K562 (cell line): ENCODE measurements at regions not wholly inside any gene's neighbourhood (a gene's known extent, or its start where the extent isn't known, plus 50 kb on each side); places are given as distances from the start of the nearest gene placed in this dataset.

Experiments
- ATAC-seq: fragments of 200-7000 bp; cut with Tn5 transposase; 3 replicates; pipeline ENCODE4 v1.9.1; 2020; ENCODE audit warnings: moderate library complexity
- BruUV-seq: library from RNA; stranded (reverse); fragments of 400-500 nt; replicated peaks from 2 replicates; lab custom pipeline; 2021; lab: Mats Ljungman, UMichigan
- CTCF ChIA-PET: fragments of 300-600 bp; formaldehyde crosslinking; extraction: SDS; loops from one replicate; lab custom pipeline; 2021; ENCODE audit warnings: low intra/inter-chr PET ratio; lab: Yijun Ruan, JAX
- POLR2A ChIA-PET: fragments of 300-600, 350-650 bp; sonication (Branson Sonifier 250); formaldehyde crosslinking; extraction: SDS; loops from one replicate; lab custom pipeline; 2021; ENCODE audit warnings: antibody characterized with exemption, inconsistent platforms; lab: Yijun Ruan, JAX
- DNase-seq, 4 experiments: peaks; one replicate each; pipeline versions ENCODE4 v3.0.0 to v3.0.0-alpha.2; 2011 to 2018; ENCODE audit warnings: low spot score in 3 of 4, mixed read lengths in 3 of 4; ENCODE audit errors: extremely low read depth in 1 of 4
- FAIRE-seq: peaks from 2 replicates; lab custom pipeline; 2011; peaks lifted over from hg19 to GRCh38; lab: Jason Lieb, UNC
- H2AFZ ChIP-seq: 2 replicates; pipeline ENCODE4 v1.6.0; 2011; ENCODE audit warnings: low read depth, low read length, control low read depth, inconsistent platforms
- H3K27ac ChIP-seq: fragments of 200-600 bp; 3 replicates; pipeline ENCODE4 v1.8.0; 2011; ENCODE audit warnings: low read depth, mild to moderate bottlenecking, control low read depth, inconsistent platforms, low read length, moderate library complexity, mixed read lengths; ENCODE audit errors: extremely low read depth
- H3K27me3 ChIP-seq, 2 experiments: fragments of 300-600 bp in 1 of 2; 2 replicates in 1 of 2; 3 replicates in 1 of 2; pipeline versions ENCODE4 v1.6.0 to v1.8.0; 2011; ENCODE audit warnings: inconsistent platforms in 2 of 2, low read length in 2 of 2, mild to moderate bottlenecking in 1 of 2, mixed read lengths in 1 of 2, moderate library complexity in 1 of 2; ENCODE audit not compliant: control insufficient read depth in 2 of 2, insufficient read depth in 2 of 2
- H3K36me3 ChIP-seq: fragments of 300-600 bp; 3 replicates; pipeline ENCODE4 v1.8.0; 2011; ENCODE audit warnings: mild to moderate bottlenecking, low read length, inconsistent platforms; ENCODE audit not compliant: control insufficient read depth, insufficient read depth
- H3K4me1 ChIP-seq, 2 experiments: fragments of 200-600 bp in 1 of 2; replicated peaks in 1 of 2; 2 replicates in 1 of 2; 3 replicates in 1 of 2; pipeline versions ENCODE4 v1.5.1 to v1.8.0; 2011; ENCODE audit warnings: inconsistent platforms in 2 of 2, low read length in 2 of 2, mild to moderate bottlenecking in 1 of 2, mixed read lengths in 1 of 2, moderate library complexity in 1 of 2; ENCODE audit not compliant: control insufficient read depth in 2 of 2, insufficient read depth in 2 of 2
- H3K4me2 ChIP-seq: 2 replicates; pipeline ENCODE4 v1.6.1; 2011; ENCODE audit warnings: low read length, control low read depth, inconsistent platforms, mixed read lengths; ENCODE audit not compliant: insufficient read depth
- H3K4me3 ChIP-seq: fragments of 200-600 bp; sonication (generic), shearing (Covaris generic); 2 replicates; pipeline ENCODE4 v1.5.1; 2016; ENCODE audit warnings: control low read depth, inconsistent platforms
- H3K79me2 ChIP-seq: fragments of 200-600 bp; 3 replicates; pipeline ENCODE4 v1.8.0; 2011; ENCODE audit warnings: low read length, inconsistent platforms; ENCODE audit not compliant: control insufficient read depth, insufficient read depth
- H3K9ac ChIP-seq, 2 experiments: 2 replicates each; pipeline versions ENCODE4 v1.6.0 to v1.6.1; 2011; ENCODE audit warnings: low read depth in 2 of 2, low read length in 2 of 2, control low read depth in 1 of 2, inconsistent platforms in 1 of 2, mild to moderate bottlenecking in 1 of 2, mixed read lengths in 1 of 2; ENCODE audit not compliant: insufficient read depth in 1 of 2
- H3K9me1 ChIP-seq: one replicate; pipeline ENCODE4 v1.6.0; 2011; ENCODE audit warnings: inconsistent platforms, mild to moderate bottlenecking, low read length, moderate library complexity; ENCODE audit not compliant: control insufficient read depth, insufficient read depth
- H3K9me3 ChIP-seq: replicated peaks from 2 replicates; pipeline ENCODE4 v1.5.1; 2011; ENCODE audit warnings: low read depth, low read length, inconsistent platforms; ENCODE audit not compliant: control insufficient read depth, insufficient read depth
- H4K20me1 ChIP-seq: replicated peaks from 2 replicates; pipeline ENCODE4 v1.6.1; 2011; ENCODE audit warnings: low read length, inconsistent platforms, mixed read lengths; ENCODE audit not compliant: control insufficient read depth, insufficient read depth
- CBX1 ChIP-seq: sonication (generic); IDR thresholded peaks from 2 replicates; pipeline ENCODE4 v1.6.1; 2016; ENCODE audit warnings: antibody characterized with exemption, low read depth, mild to moderate bottlenecking
- CLOCK ChIP-seq: fragments of 250-450 bp; sonication (Bioruptor Pico); IDR thresholded peaks from 2 replicates; pipeline ENCODE4 v1.4.0; 2020; ENCODE audit warnings: mild to moderate bottlenecking, moderate library complexity, borderline replicate concordance
- CTCF ChIP-seq, 3 experiments: IDR thresholded peaks in 2 of 3; conservative IDR thresholded peaks in 1 of 3; 2 replicates each; pipeline ENCODE4 v1.5.1; 2011 to 2012; ENCODE audit warnings: low read length in 3 of 3, mild to moderate bottlenecking in 3 of 3, control low read depth in 2 of 3, improper control_type of control experiment in 1 of 3, inconsistent platforms in 1 of 3, low read depth in 1 of 3, mixed read lengths in 1 of 3, moderate library complexity in 1 of 3; ENCODE audit not compliant: insufficient read depth in 2 of 3
- EP300 ChIP-seq: IDR thresholded peaks from 2 replicates; pipeline ENCODE4 v1.6.1; 2012; ENCODE audit warnings: low read length, improper control_type of control experiment
- FUS ChIP-seq: fragments of 200-400 bp; formaldehyde crosslinking; optimal IDR thresholded peaks from 2 replicates; pipeline ENCODE3; 2017; ENCODE audit warnings: low read depth, low read length
- HNRNPK ChIP-seq: fragments of 200-400 bp; formaldehyde crosslinking; IDR thresholded peaks from one replicate; pipeline ENCODE4 v1.6.1; 2018; ENCODE audit warnings: mild to moderate bottlenecking, low read depth, low read length; ENCODE audit not compliant: poor library complexity, severe bottlenecking
- ILF3 ChIP-seq: fragments of 450-650 bp; IDR thresholded peaks from 2 replicates; pipeline ENCODE4 v1.6.1; 2018; ENCODE audit warnings: antibody characterized with exemption, mild to moderate bottlenecking, moderate library complexity, borderline replicate concordance
- KHSRP ChIP-seq: fragments of 450-650 bp; IDR thresholded peaks from 2 replicates; pipeline ENCODE4 v1.6.1; 2017
- LARP7 ChIP-seq: fragments of 450-650 bp; IDR thresholded peaks from 2 replicates; pipeline ENCODE4 v1.6.1; 2016
- NELFE ChIP-seq: IDR thresholded peaks from 2 replicates; pipeline ENCODE4 v1.6.1; 2011; ENCODE audit warnings: mild to moderate bottlenecking; ENCODE audit not compliant: insufficient read depth, insufficient read length
- POLR3A ChIP-seq: IDR thresholded peaks from 2 replicates; pipeline ENCODE4 v1.6.1; 2011; ENCODE audit warnings: borderline replicate concordance, mild to moderate bottlenecking, moderate library complexity; ENCODE audit not compliant: insufficient read length, insufficient read depth; ENCODE audit errors: extremely low read depth
- RFX7 ChIP-seq: fragments of 250-450 bp; sonication (Bioruptor Pico); IDR thresholded peaks from 2 replicates; pipeline ENCODE4 v1.5.1; 2021; ENCODE audit warnings: mild to moderate bottlenecking
- SMAD2 ChIP-seq: fragments of 150-350 bp; IDR thresholded peaks from 2 replicates; pipeline ENCODE4 v1.6.1; 2014; ENCODE audit warnings: low read depth, mild to moderate bottlenecking, low read length
- ZC3H8 ChIP-seq: fragments of 450-650 bp; IDR thresholded peaks from 2 replicates; pipeline ENCODE4 v1.6.1; 2017
- whole genome bisulfite sequencing: fragments of 100-300 bp; shearing (Covaris generic); methylation state at CpG from one replicate; pipeline ENCODE4 v1.1.6; 2016; ENCODE audit warnings: low coverage, mixed read lengths; ENCODE audit not compliant: insufficient coverage; ENCODE audit errors: missing lambda C conversion rate; 5-methylcytosine and 5-hydroxymethylcytosine counted together
- in situ Hi-C: fragments of 300-500 bp; cut with MboI; formaldehyde crosslinking; loops from 4 replicates; pipeline ENCODE4 v1.15.0; 2018; ENCODE audit warnings: inconsistent platforms, mixed read lengths
- intact Hi-C: fragments of 100-400 bp; cut with micrococcal nuclease; formaldehyde crosslinking; loops from 2 replicates; pipeline ENCODE4 v1.14.2; 2022
- TF ChIP-seq, protein P1 (sequence below): sonication (generic); formaldehyde crosslinking; IDR thresholded peaks from 2 replicates; pipeline ENCODE4 v1.8.1; 2023; ENCODE audit warnings: mild to moderate bottlenecking, missing genetic modification reagents
- TF ChIP-seq, protein P2 (sequence below): fragments of 250-450 bp; sonication (Bioruptor Pico); IDR thresholded peaks from 2 replicates; pipeline ENCODE4 v1.4.0; 2020; ENCODE audit warnings: borderline replicate concordance

GRCh38 chr12:59086126-59086525 is 165.8 kb upstream of the LRIG3 start:
- no peak overlapping the region for H3K9ac ChIP-seq
- intact Hi-C loops: no loop called here
- BruUV-seq: no TSS peak
- TF ChIP-seq SMAD2 (no peak), ILF3 (no peak), KHSRP (no peak), CBX1 (no peak), HNRNPK (no peak), RFX7 (no peak), NELFE (no peak), EP300 (no peak), CLOCK (CRISPR knock-in tag) (no peak), POLR3A (no peak), FUS (no peak), CTCF (IDR thresholded peaks at IDR 0.05 in 2 of 3, conservative IDR thresholded peaks at IDR 0.05 in 1 of 3; ENCODE audit: insufficient read depth in 2 of 3, low read depth in 1 of 3, low read length in 3 of 3) (no peak), ZC3H8 (no peak), LARP7 (no peak)
- TF ChIP-seq, protein P1, sequence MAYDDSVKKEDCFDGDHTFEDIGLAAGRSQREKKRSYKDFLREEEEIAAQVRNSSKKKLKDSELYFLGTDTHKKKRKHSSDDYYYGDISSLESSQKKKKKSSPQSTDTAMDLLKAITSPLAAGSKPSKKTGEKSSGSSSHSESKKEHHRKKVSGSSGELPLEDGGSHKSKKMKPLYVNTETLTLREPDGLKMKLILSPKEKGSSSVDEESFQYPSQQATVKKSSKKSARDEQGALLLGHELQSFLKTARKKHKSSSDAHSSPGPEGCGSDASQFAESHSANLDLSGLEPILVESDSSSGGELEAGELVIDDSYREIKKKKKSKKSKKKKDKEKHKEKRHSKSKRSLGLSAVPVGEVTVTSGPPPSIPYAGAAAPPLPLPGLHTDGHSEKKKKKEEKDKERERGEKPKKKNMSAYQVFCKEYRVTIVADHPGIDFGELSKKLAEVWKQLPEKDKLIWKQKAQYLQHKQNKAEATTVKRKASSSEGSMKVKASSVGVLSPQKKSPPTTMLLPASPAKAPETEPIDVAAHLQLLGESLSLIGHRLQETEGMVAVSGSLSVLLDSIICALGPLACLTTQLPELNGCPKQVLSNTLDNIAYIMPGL (CRISPR knock-in tag): no peak
- TF ChIP-seq, protein P2, sequence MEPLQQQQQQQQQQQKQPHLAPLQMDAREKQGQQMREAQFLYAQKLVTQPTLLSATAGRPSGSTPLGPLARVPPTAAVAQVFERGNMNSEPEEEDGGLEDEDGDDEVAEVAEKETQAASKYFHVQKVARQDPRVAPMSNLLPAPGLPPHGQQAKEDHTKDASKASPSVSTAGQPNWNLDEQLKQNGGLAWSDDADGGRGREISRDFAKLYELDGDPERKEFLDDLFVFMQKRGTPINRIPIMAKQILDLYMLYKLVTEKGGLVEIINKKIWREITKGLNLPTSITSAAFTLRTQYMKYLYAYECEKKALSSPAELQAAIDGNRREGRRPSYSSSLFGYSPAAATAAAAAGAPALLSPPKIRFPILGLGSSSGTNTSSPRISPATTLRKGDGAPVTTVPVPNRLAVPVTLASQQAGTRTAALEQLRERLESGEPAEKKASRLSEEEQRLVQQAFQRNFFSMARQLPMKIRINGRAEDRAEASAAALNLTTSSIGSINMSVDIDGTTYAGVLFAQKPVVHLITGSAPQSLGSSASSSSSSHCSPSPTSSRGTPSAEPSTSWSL: no peak

More at GRCh38 chr12:59086126-59086525, 165.8 kb upstream of the LRIG3 start:
- ChIA-PET CTCF (no interaction called here), POLR2A (no interaction called here)
- no peaks in the 10 kb centered on the region for H3K79me2 ChIP-seq
- in situ Hi-C loops: no loop called here
- no peaks in the 10 kb centered on the region for H3K27me3 ChIP-seq
- FAIRE-seq: no peak
- WGBS: 3% methylated on average over 4 of the region's 4 CpGs
- H4K20me1 ChIP-seq: no peaks in the 10 kb centered on the region
- H3K9me3 ChIP-seq: no peaks in the 10 kb centered on the region
- H3K27ac ChIP-seq: no peak overlapping the region
- H3K4me2 ChIP-seq: no peak overlapping the region
- no peak for DNase-seq
- H2AFZ ChIP-seq: no peak overlapping the region
- no peaks in the 10 kb centered on the region for H3K36me3 ChIP-seq
- H3K4me1 ChIP-seq: no peaks in the 10 kb centered on the region
- no peak overlapping the region for H3K4me3 ChIP-seq
- no peak for ATAC-seq
- no peaks in the 10 kb centered on the region for H3K9me1 ChIP-seq
